ENCODE measurements at regions not wholly inside any gene's neighbourhood (a gene's known extent, or its start where the extent isn't known, plus 50 kb on each side); places are given as distances from the start of the nearest gene placed in this dataset.

DNA sequence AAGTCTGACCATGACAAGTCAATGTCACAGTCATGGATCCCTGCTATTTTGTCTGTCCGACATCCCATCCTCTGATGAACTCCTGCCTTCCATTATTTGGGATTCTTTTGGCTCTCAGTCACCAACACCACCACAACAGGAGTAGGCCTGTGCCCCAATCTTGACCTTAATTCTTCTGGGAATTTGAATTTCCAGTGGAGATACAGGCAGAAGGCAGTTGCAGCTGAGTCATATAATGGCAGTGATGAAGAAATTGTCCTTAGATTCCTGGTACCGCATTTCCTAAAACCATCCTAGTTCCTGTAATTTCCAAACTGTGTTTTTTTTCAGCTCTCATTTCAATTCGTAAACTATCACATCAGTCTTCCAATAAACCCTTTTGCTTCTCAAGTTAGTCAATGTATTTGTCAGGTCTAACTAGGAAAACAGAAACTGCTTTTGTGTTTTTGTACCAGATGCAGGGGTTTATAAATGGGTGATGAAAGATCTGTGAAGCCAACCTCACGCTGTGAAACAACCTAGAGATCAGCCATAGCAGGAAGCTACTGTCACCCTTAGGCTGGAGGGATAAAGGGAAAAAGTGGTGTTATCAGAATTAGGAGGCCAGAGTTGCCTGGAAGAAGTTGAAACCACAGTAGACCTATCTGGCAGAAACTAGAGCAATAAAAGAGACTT lies 126.3 kb upstream of the TMEM108 start:
- 78% methylated on average over 4 of the region's 4 CpGs for WGBS (ENCODE audit: low lambda C conversion rate, missing lambda C conversion rate)
- TF ChIP-seq EZH2phosphoT487 (IDR thresholded peaks at IDR 0.05; ENCODE audit: low read depth, severe bottlenecking, unreplicated experiment) (no peak), EZH2 (IDR thresholded peaks at IDR 0.05; ENCODE audit: borderline replicate concordance) (no peak)
- TF ChIP-seq, protein P1, sequence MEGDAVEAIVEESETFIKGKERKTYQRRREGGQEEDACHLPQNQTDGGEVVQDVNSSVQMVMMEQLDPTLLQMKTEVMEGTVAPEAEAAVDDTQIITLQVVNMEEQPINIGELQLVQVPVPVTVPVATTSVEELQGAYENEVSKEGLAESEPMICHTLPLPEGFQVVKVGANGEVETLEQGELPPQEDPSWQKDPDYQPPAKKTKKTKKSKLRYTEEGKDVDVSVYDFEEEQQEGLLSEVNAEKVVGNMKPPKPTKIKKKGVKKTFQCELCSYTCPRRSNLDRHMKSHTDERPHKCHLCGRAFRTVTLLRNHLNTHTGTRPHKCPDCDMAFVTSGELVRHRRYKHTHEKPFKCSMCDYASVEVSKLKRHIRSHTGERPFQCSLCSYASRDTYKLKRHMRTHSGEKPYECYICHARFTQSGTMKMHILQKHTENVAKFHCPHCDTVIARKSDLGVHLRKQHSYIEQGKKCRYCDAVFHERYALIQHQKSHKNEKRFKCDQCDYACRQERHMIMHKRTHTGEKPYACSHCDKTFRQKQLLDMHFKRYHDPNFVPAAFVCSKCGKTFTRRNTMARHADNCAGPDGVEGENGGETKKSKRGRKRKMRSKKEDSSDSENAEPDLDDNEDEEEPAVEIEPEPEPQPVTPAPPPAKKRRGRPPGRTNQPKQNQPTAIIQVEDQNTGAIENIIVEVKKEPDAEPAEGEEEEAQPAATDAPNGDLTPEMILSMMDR (IDR thresholded peaks at IDR 0.05; ENCODE audit: poor library complexity) = no peak
- H3K79me2 ChIP-seq = no peaks in the 10 kb centered on the region
- no peaks in the 10 kb centered on the region for H3K9me2 ChIP-seq (replicated peaks; ENCODE audit: insufficient read depth)
- H3K36me3 ChIP-seq (replicated peaks; ENCODE audit: insufficient read depth, low read depth) = no peaks in the 10 kb centered on the region
- no peaks in the 10 kb centered on the region for H3K4me1 ChIP-seq (ENCODE audit: insufficient read depth)
- DNase-seq (ENCODE audit: low spot score) = no peak
- H3K27ac ChIP-seq = no peak overlapping the region
- no peaks in the 10 kb centered on the region for H3K27me3 ChIP-seq
- H4K20me1 ChIP-seq (ENCODE audit: insufficient read depth, poor library complexity, severe bottlenecking) = no peaks in the 10 kb centered on the region
- no peak overlapping the region for H2AFZ ChIP-seq
- no peak overlapping the region for H3K4me3 ChIP-seq
- no peak overlapping the region for H3K4me2 ChIP-seq
- H3K9me3 ChIP-seq (ENCODE audit: low read depth) = no peaks in the 10 kb centered on the region

DNA sequence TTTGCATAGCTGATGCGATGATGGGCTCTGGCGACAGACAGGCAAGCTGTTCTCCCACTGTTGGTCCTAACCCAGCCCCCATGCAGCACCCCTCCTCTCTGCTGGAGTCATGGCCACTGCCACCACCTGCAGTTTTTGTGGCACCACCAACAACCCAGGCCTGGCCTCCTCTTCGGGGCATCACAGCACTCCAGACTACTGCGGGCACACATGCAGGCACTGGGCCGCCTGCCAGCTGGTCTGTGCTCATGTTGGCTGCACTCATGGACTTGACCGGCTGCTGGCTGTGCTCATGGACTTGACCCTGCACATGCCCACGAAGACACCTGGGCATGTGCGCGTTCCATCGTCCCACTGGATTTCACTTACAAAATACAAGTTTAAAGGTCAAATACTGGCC lies 130.9 kb upstream of the TMEM108 start:
- no peaks in the 10 kb centered on the region for H3K27me3 ChIP-seq
- TF ChIP-seq EZH2 (IDR thresholded peaks at IDR 0.05; ENCODE audit: borderline replicate concordance) = no peak
- TF ChIP-seq, protein P1 (IDR thresholded peaks at IDR 0.05; ENCODE audit: poor library complexity) = no peak
- TF ChIP-seq EZH2phosphoT487 (IDR thresholded peaks at IDR 0.05; ENCODE audit: low read depth, severe bottlenecking, unreplicated experiment) = no peak
- no peak for DNase-seq (ENCODE audit: low spot score)
- H3K36me3 ChIP-seq (replicated peaks; ENCODE audit: insufficient read depth, low read depth) = no peaks in the 10 kb centered on the region
- H2AFZ ChIP-seq = no peak overlapping the region
- H4K20me1 ChIP-seq (ENCODE audit: insufficient read depth, poor library complexity, severe bottlenecking) = no peaks in the 10 kb centered on the region
- no peaks in the 10 kb centered on the region for H3K79me2 ChIP-seq
- H3K4me3 ChIP-seq = no peak overlapping the region
- 98% methylated on average over 10 of the region's 10 CpGs for WGBS (ENCODE audit: low lambda C conversion rate, missing lambda C conversion rate)
- H3K4me1 ChIP-seq (ENCODE audit: insufficient read depth) = no peaks in the 10 kb centered on the region
- H3K9me3 ChIP-seq (ENCODE audit: low read depth) = no peaks in the 10 kb centered on the region
- no peaks in the 10 kb centered on the region for H3K9me2 ChIP-seq (replicated peaks; ENCODE audit: insufficient read depth)
- no peak overlapping the region for H3K4me2 ChIP-seq
- H3K27ac ChIP-seq = no peak overlapping the region

DNA sequence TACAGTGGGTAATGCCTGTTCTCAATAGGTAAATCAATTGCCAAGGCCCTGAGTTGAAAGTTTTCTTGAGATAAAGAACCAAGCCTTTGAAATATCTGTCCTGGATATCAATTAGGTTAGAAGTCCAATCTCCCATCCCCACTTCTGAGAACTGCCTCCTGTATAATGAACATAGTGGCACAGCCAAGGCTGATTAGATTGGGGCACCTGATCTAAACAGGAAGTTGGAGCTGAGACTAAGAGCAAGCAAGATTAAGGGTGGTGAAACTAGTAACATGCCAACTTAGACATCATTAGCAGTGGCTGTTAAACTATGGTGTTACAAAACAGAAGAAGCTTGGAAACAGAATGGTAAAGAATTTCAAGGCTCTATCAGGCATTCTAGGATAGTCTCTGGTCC lies 137.7 kb upstream of the TMEM108 start:
- Histone ChIP-seq H3K9me3 (ENCODE audit: low read depth) (no peaks in the 10 kb centered on the region), H3K4me3 (no peak overlapping the region), H3K4me1 (ENCODE audit: insufficient read depth) (no peaks in the 10 kb centered on the region), H3K27me3 (no peaks in the 10 kb centered on the region), H3K4me2 (no peak overlapping the region), H3K27ac (no peak overlapping the region), H2AFZ (no peak overlapping the region), H4K20me1 (ENCODE audit: insufficient read depth, poor library complexity, severe bottlenecking) (no peaks in the 10 kb centered on the region), H3K79me2 (no peaks in the 10 kb centered on the region), H3K9me2 (replicated peaks; ENCODE audit: insufficient read depth) (no peaks in the 10 kb centered on the region), H3K36me3 (replicated peaks; ENCODE audit: insufficient read depth, low read depth) (no peaks in the 10 kb centered on the region)
- no peak for DNase-seq (ENCODE audit: low spot score)
- TF ChIP-seq, protein P1 (IDR thresholded peaks at IDR 0.05; ENCODE audit: poor library complexity) = no peak
- no peak for TF ChIP-seq EZH2 (IDR thresholded peaks at IDR 0.05; ENCODE audit: borderline replicate concordance)
- no peak for TF ChIP-seq EZH2phosphoT487 (IDR thresholded peaks at IDR 0.05; ENCODE audit: low read depth, severe bottlenecking, unreplicated experiment)

Measured in hepatocyte (in vitro differentiated cells).